Spinal cord (tissue), 9 donors: ENCODE measurements at regions not wholly inside any gene's neighbourhood (a gene's known extent, or its start where the extent isn't known, plus 50 kb on each side); places are given as distances from the start of the nearest gene placed in this dataset.

Source experiments
- DNase-seq, 6 donors: peaks; one replicate each; pipeline versions ENCODE4 v3.0.0 to v3.0.0-alpha.2; 2013 to 2015; ENCODE audit warnings: low spot score in 6 of 6, low read depth in 4 of 6
- H3K27ac ChIP-seq: one replicate; pipeline ENCODE4 v1.5.1; 2013; ENCODE audit warnings: low read depth, low read length, control low read depth
- H3K27me3 ChIP-seq: one replicate; pipeline ENCODE4 v1.6.1; 2013; ENCODE audit warnings: low read length; ENCODE audit not compliant: control insufficient read depth, insufficient read depth
- H3K36me3 ChIP-seq: one replicate; pipeline ENCODE4 v1.6.1; 2013; ENCODE audit warnings: low read length; ENCODE audit not compliant: control insufficient read depth, insufficient read depth
- H3K4me1 ChIP-seq: one replicate; pipeline ENCODE4 v1.6.1; 2013; ENCODE audit warnings: low read length; ENCODE audit not compliant: control insufficient read depth, insufficient read depth
- H3K4me3 ChIP-seq: one replicate; pipeline ENCODE4 v1.5.1; 2013; ENCODE audit warnings: low read depth, low read length, control low read depth
- H3K9me3 ChIP-seq: one replicate; pipeline ENCODE4 v1.6.1; 2013; ENCODE audit warnings: low read length; ENCODE audit not compliant: control insufficient read depth, insufficient read depth
- WGBS: methylation state at CpG from one replicate; pipeline ENCODE4 v1.1.5; 2013; ENCODE audit warnings: missing lambda C conversion rate; ENCODE audit not compliant: insufficient coverage; 5-methylcytosine and 5-hydroxymethylcytosine counted together
- donor health status: healthy.

- Histone ChIP-seq H3K27ac (no peak overlapping the region), H3K4me3 (no peak overlapping the region), H3K9me3 (no peaks in the 10 kb centered on the region), H3K36me3 (no peaks in the 10 kb centered on the region), H3K4me1 (no peaks in the 10 kb centered on the region), H3K27me3 (no peaks in the 10 kb centered on the region)
- 63% methylated on average over 1 of the region's 2 CpGs for WGBS
- DNase-seq: peak in 2 of 6 donors; percentile 11 to 32
These were observed 136.5 kb upstream of the FN1 start for GRCh38 chr2:215572341-215572848.

- no peaks in the 10 kb centered on the region for H3K36me3 ChIP-seq
- peak in 1 of 6 donors; percentile 18 for DNase-seq
- no peak overlapping the region for H3K4me3 ChIP-seq
- WGBS: no CpG with 5 or more reads among the region's 1 CpG
- H3K27ac ChIP-seq: no peak overlapping the region
- no peaks in the 10 kb centered on the region for H3K27me3 ChIP-seq
- no peaks in the 10 kb centered on the region for H3K4me1 ChIP-seq
- H3K9me3 ChIP-seq: no peaks in the 10 kb centered on the region
These were observed 135.8 kb upstream of the FN1 start for GRCh38 chr2:215571689-215572088.

GRCh38 chr2:215567504-215567903 lies 131.6 kb upstream of the FN1 start:
- Histone ChIP-seq H3K4me1 (no peaks in the 10 kb centered on the region), H3K27ac (no peak overlapping the region), H3K36me3 (no peaks in the 10 kb centered on the region), H3K27me3 (no peaks in the 10 kb centered on the region), H3K9me3 (no peaks in the 10 kb centered on the region), H3K4me3 (no peak overlapping the region)
- WGBS: no CpG with 5 or more reads among the region's 5 CpGs
- DNase-seq: no peak

GRCh38 chr2:215565897-215566296 lies 130.0 kb upstream of the FN1 start:
- Histone ChIP-seq H3K27me3 (no peaks in the 10 kb centered on the region), H3K9me3 (no peaks in the 10 kb centered on the region), H3K27ac (no peak overlapping the region), H3K4me1 (no peaks in the 10 kb centered on the region), H3K36me3 (no peaks in the 10 kb centered on the region), H3K4me3 (no peak overlapping the region)
- 100% methylated on average over 2 of the region's 2 CpGs for WGBS
- DNase-seq: no peak

- no peaks in the 10 kb centered on the region for H3K4me1 ChIP-seq
- no peaks in the 10 kb centered on the region for H3K27me3 ChIP-seq
- no peaks in the 10 kb centered on the region for H3K36me3 ChIP-seq
- no CpG with 5 or more reads among the region's 2 CpGs for WGBS
- H3K4me3 ChIP-seq: no peak overlapping the region
- no peaks in the 10 kb centered on the region for H3K9me3 ChIP-seq
- DNase-seq: no peak
- H3K27ac ChIP-seq: no peak overlapping the region
These were observed 121.8 kb upstream of the FN1 start for GRCh38 chr2:215557701-215558100.

GRCh38 chr2:215556979-215557378 lies 121.1 kb upstream of the FN1 start:
- Histone ChIP-seq H3K27ac (no peak overlapping the region), H3K9me3 (no peaks in the 10 kb centered on the region), H3K27me3 (no peaks in the 10 kb centered on the region), H3K36me3 (no peaks in the 10 kb centered on the region), H3K4me3 (no peak overlapping the region), H3K4me1 (no peaks in the 10 kb centered on the region)
- WGBS: 95% methylated on average over 3 of the region's 3 CpGs
- no peak for DNase-seq

- 42% methylated on average over 3 of the region's 5 CpGs for WGBS
- no peaks in the 10 kb centered on the region for H3K4me1 ChIP-seq
- no peaks in the 10 kb centered on the region for H3K36me3 ChIP-seq
- no peak for DNase-seq
- H3K4me3 ChIP-seq: no peak overlapping the region
- H3K9me3 ChIP-seq: no peaks in the 10 kb centered on the region
- no peak overlapping the region for H3K27ac ChIP-seq
- no peaks in the 10 kb centered on the region for H3K27me3 ChIP-seq
These were observed 119.0 kb upstream of the FN1 start for GRCh38 chr2:215554689-215555498.

GRCh38 chr2:215553946-215554345 lies 118.1 kb upstream of the FN1 start:
- Histone ChIP-seq H3K36me3 (no peaks in the 10 kb centered on the region), H3K4me3 (no peak overlapping the region), H3K9me3 (no peaks in the 10 kb centered on the region), H3K4me1 (no peaks in the 10 kb centered on the region), H3K27me3 (no peaks in the 10 kb centered on the region), H3K27ac (no peak overlapping the region)
- no peak for DNase-seq
- WGBS: no CpG with 5 or more reads among the region's 3 CpGs

GRCh38 chr2:215552144-215552580 lies 116.3 kb upstream of the FN1 start:
- no peak overlapping the region for H3K4me3 ChIP-seq
- H3K9me3 ChIP-seq: no peaks in the 10 kb centered on the region
- WGBS: no CpG with 5 or more reads among the region's 4 CpGs
- DNase-seq: no peak
- H3K36me3 ChIP-seq: no peaks in the 10 kb centered on the region
- no peak overlapping the region for H3K27ac ChIP-seq
- no peaks in the 10 kb centered on the region for H3K4me1 ChIP-seq
- no peaks in the 10 kb centered on the region for H3K27me3 ChIP-seq

- no CpG with 5 or more reads among the region's 2 CpGs for WGBS
- no peak for DNase-seq
- H3K9me3 ChIP-seq: no peaks in the 10 kb centered on the region
- H3K4me1 ChIP-seq: no peaks in the 10 kb centered on the region
- no peak overlapping the region for H3K27ac ChIP-seq
- no peaks in the 10 kb centered on the region for H3K36me3 ChIP-seq
- H3K27me3 ChIP-seq: no peaks in the 10 kb centered on the region
- H3K4me3 ChIP-seq: no peak overlapping the region
These were observed 114.5 kb upstream of the FN1 start for GRCh38 chr2:215550331-215550730.
